ENCODE measurements at regions not wholly inside any gene's neighbourhood (a gene's known extent, or its start where the extent isn't known, plus 50 kb on each side); places are given as distances from the start of the nearest gene placed in this dataset.
A peak's percentile ranks its signal among the peaks of the same experiment; 100 is the strongest.

- in situ Hi-C loops (cut with HindIII; ENCODE audit: extremely low pct_ligation_motif_present, low pct_unique_long_range_greater_than_20kb), result no loop called here
- ChIA-PET POLR2A (no interaction called here), CTCF (ENCODE audit: low intra/inter-chr PET ratio, low total read pairs) (no interaction called here)
- H3K4me3 ChIP-seq (replicated peaks in 1 of 3; ENCODE audit: insufficient read depth in 1 of 3, low read depth in 2 of 3, low read length in 3 of 3), result no peak overlapping the region
- no peak overlapping the region for H2AFZ ChIP-seq (ENCODE audit: low read length)
- no peaks in the 10 kb centered on the region for H3K4me1 ChIP-seq (ENCODE audit: insufficient read depth, low read length)
- H3K27me3 ChIP-seq (ENCODE audit: control insufficient read depth in 1 of 2, insufficient read depth in 2 of 2, low read length in 2 of 2), result no peaks in the 10 kb centered on the region
- H3K79me2 ChIP-seq (ENCODE audit: insufficient read depth, low read length), result no peaks in the 10 kb centered on the region
- no peak for ATAC-seq
- intact Hi-C loops (cut with micrococcal nuclease; ENCODE audit: unreplicated experiment), result no loop called here
- H3K9ac ChIP-seq (ENCODE audit: insufficient read depth, low read depth, low read length), result no peak overlapping the region
- DNase-seq (ENCODE audit: low spot score), result no peak
- TF ChIP-seq NBN (conservative IDR thresholded peaks at IDR 0.05), result no peak
- TF ChIP-seq MAFF (IDR thresholded peaks at IDR 0.05; ENCODE audit: low read depth, low read length), result peak; percentile 92
- TF ChIP-seq MAFK (conservative IDR thresholded peaks at IDR 0.05 in 1 of 2, IDR thresholded peaks at IDR 0.05 in 1 of 2; ENCODE audit: low read length in 2 of 2), result peak; percentile 90 to 95
- no peak overlapping the region for H3K4me2 ChIP-seq (ENCODE audit: low read depth, low read length)
- FAIRE-seq, result no peak
- peaks cover 35% of the 10 kb centered on the region for H3K9me3 ChIP-seq (ENCODE audit: low read length)
- BruUV-seq (replicated peaks), result no TSS peak
- H4K20me1 ChIP-seq (ENCODE audit: insufficient read depth, low read length), result no peaks in the 10 kb centered on the region
- H3K27ac ChIP-seq (ENCODE audit: extremely low read length, insufficient read depth, low read length), result no peak overlapping the region
- no peaks in the 10 kb centered on the region for H3K36me3 ChIP-seq (replicated peaks in 1 of 2; ENCODE audit: control insufficient read depth in 1 of 2, insufficient read depth in 2 of 2, low read length in 2 of 2)
Observed at GRCh38 chr13:64266024-64266423, 2850.4 kb upstream of the PCDH20 start.

- in situ Hi-C loops (cut with HindIII; ENCODE audit: extremely low pct_ligation_motif_present, low pct_unique_long_range_greater_than_20kb) (no loop called here), intact Hi-C loops (cut with micrococcal nuclease; ENCODE audit: unreplicated experiment) (no loop called here)
- Histone ChIP-seq H3K27ac (ENCODE audit: extremely low read length, insufficient read depth, low read length) (no peak overlapping the region), H3K4me2 (ENCODE audit: low read depth, low read length) (no peak overlapping the region), H3K9me3 (ENCODE audit: low read length) (peaks cover 35% of the 10 kb centered on the region), H3K27me3 (ENCODE audit: control insufficient read depth in 1 of 2, insufficient read depth in 2 of 2, low read length in 2 of 2) (no peaks in the 10 kb centered on the region), H3K36me3 (replicated peaks in 1 of 2; ENCODE audit: control insufficient read depth in 1 of 2, insufficient read depth in 2 of 2, low read length in 2 of 2) (no peaks in the 10 kb centered on the region), H4K20me1 (ENCODE audit: insufficient read depth, low read length) (no peaks in the 10 kb centered on the region), H3K4me1 (ENCODE audit: insufficient read depth, low read length) (no peaks in the 10 kb centered on the region), H3K9ac (ENCODE audit: insufficient read depth, low read depth, low read length) (no peak overlapping the region), H3K4me3 (replicated peaks in 1 of 3; ENCODE audit: insufficient read depth in 1 of 3, low read depth in 2 of 3, low read length in 3 of 3) (no peak overlapping the region), H2AFZ (ENCODE audit: low read length) (no peak overlapping the region), H3K79me2 (ENCODE audit: insufficient read depth, low read length) (no peaks in the 10 kb centered on the region)
- POLR2A ChIA-PET, result no interaction called here
- CTCF ChIA-PET (ENCODE audit: low intra/inter-chr PET ratio, low total read pairs), result no interaction called here
- WGBS (ENCODE audit: low lambda C conversion rate), result 0% methylated on average over 2 of the region's 2 CpGs
- no TSS peak for BruUV-seq (replicated peaks)
- FAIRE-seq (no peak), ATAC-seq (no peak), DNase-seq (ENCODE audit: low spot score) (no peak)
- TF ChIP-seq SNAPC4 (CRISPR knock-in tag; IDR thresholded peaks at IDR 0.05), result no peak
- no peak for TF ChIP-seq ZKSCAN5 (CRISPR knock-in tag; IDR thresholded peaks at IDR 0.05)
- TF ChIP-seq PHF8 (CRISPR knock-in tag; IDR thresholded peaks at IDR 0.05), result no peak
- TF ChIP-seq SP5 (CRISPR knock-in tag; IDR thresholded peaks at IDR 0.05; ENCODE audit: borderline replicate concordance, low read depth), result no peak
- TF ChIP-seq MEIS2 (CRISPR knock-in tag; IDR thresholded peaks at IDR 0.05), result no peak
- no peak for TF ChIP-seq E2F2 (CRISPR knock-in tag; IDR thresholded peaks at IDR 0.05; ENCODE audit: borderline replicate concordance)
- TF ChIP-seq, protein P1, sequence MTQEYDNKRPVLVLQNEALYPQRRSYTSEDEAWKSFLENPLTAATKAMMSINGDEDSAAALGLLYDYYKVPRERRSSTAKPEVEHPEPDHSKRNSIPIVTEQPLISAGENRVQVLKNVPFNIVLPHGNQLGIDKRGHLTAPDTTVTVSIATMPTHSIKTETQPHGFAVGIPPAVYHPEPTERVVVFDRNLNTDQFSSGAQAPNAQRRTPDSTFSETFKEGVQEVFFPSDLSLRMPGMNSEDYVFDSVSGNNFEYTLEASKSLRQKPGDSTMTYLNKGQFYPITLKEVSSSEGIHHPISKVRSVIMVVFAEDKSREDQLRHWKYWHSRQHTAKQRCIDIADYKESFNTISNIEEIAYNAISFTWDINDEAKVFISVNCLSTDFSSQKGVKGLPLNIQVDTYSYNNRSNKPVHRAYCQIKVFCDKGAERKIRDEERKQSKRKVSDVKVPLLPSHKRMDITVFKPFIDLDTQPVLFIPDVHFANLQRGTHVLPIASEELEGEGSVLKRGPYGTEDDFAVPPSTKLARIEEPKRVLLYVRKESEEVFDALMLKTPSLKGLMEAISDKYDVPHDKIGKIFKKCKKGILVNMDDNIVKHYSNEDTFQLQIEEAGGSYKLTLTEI (CRISPR knock-in tag; conservative IDR thresholded peaks at IDR 0.05), result no peak
Observed at GRCh38 chr13:64263285-64263684, 2847.6 kb upstream of the PCDH20 start.
